GM19397 (cell line): ENCODE measurements at regions not wholly inside any gene's neighbourhood (a gene's known extent, or its start where the extent isn't known, plus 50 kb on each side); places are given as distances from the start of the nearest gene placed in this dataset.
"Not testable (repeated sequence)": the region's sequence is repeated elsewhere in the genome, so short reads cannot be mapped to it uniquely, and the experiment has no call there.

ENCODE experiments used
- ATAC-seq: cut with Tn5 transposase; IDR thresholded peaks from one replicate; pipeline ENCODE4 v1.9.1; 2021; ENCODE audit warnings: mild to moderate bottlenecking, moderate library complexity; ENCODE audit not compliant: unreplicated experiment

- ATAC-seq = no peak
These were observed 572.4 kb upstream of the PPP2R3A start for GRCh38 chr3:135393159-135393558.

- ATAC-seq = no peak
These were observed 571.5 kb upstream of the PPP2R3A start for GRCh38 chr3:135393898-135394525.

DNA sequence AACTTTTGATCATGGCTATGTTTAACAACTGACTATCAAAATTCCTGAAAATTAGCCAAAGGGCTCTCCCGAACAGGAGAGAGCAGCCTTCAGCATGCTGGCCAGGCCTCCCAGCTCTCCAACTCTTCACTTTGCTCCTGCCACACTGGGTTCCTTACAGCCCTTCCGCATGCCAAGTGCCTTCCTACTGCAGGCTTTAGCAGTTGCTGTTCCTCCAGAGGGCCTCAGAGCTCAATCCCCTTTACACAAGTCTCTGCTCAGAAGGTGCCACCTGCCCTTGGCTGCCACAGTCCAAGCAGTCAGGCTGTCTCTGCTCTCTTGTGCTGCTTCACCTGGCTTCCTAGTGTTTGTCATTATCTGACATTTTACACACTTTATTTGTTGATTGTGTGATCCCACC is 553.1 kb upstream of the PPP2R3A start:
- ATAC-seq = no peak

DNA sequence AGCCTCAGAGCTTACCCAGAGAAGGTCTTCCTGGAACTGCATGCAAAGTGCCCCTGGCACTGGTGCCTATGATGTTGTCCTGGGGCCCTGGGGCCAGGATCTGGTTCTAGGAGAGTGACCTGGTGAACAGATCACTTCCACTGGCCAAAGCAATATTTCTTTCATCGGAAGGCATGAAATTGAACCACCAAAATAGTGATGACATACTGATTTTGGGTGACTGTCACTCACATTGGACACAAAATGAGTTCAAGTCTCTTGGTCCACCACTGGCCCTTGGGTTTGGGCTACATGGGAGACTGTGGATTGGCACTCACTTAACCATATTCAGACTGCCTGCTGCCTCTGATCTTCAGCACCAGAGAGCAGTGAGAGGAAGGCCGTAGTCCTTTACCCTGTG is 549.3 kb upstream of the PPP2R3A start:
- no peak for ATAC-seq

DNA sequence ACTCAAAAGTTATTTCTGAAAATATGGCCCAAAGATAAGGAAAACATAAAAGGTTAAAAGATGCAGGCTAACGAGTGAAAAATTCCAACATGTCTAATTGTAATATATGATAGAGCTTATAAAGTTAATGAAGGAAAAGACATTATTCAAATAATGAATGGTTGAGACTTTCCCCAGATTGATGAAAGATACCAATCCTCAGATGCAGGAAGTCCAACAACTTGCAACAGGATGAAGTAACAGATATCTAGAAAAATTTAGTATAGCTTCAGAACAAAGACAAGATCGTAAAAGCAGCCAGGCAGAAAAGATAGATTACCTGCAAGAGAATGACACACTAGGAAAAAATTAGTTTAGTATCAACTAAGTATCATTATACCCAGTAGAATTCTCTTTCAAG is 546.4 kb upstream of the PPP2R3A start:
- ATAC-seq = no peak

DNA sequence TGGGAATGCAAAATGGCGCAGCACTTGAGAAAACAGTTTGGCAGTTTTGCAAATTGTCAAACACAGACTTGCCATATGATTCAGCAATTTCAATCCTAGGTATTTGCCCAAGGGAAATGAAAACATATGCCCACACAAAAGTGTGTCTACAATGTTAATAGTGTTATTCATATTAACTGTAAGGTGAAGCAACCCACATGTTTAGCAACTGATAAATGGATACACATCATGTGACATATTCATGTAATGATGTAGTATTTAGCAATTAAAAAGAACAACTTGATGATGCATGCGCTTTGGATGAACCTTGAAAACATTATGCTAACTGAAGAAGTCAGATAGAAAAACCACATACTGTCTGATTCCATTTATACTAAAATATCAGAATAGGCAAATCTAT is 539.0 kb upstream of the PPP2R3A start:
- ATAC-seq = no peak

- no peak for ATAC-seq
These were observed 533.1 kb upstream of the PPP2R3A start for GRCh38 chr3:135432402-135432801.

GRCh38 chr3:135438889-135439597 is 526.5 kb upstream of the PPP2R3A start:
- ATAC-seq = not testable (repeated sequence)

DNA sequence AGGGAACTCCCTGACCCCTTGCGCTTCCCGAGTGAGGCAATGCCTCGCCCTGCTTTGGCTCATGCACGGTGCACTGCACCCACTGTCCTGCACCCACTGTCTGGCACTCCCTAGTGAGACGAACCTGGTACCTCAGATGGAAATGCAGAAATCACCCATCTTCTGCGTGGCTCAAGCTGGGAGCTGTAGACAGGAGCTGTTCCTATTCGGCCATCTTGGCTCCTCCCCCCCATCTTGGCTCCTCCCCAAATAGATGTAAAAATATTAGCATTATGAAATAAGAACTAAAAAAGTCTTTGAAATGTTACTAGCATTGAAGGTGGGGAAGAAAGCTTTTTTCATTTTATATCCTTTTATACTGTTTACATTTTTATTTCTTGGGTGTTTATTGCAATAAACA is 525.9 kb upstream of the PPP2R3A start:
- ATAC-seq = not testable (repeated sequence)

- no peak for ATAC-seq
These were observed 525.3 kb upstream of the PPP2R3A start for GRCh38 chr3:135440233-135440632.

- ATAC-seq = no peak
These were observed 524.8 kb upstream of the PPP2R3A start for GRCh38 chr3:135440746-135441145.

DNA sequence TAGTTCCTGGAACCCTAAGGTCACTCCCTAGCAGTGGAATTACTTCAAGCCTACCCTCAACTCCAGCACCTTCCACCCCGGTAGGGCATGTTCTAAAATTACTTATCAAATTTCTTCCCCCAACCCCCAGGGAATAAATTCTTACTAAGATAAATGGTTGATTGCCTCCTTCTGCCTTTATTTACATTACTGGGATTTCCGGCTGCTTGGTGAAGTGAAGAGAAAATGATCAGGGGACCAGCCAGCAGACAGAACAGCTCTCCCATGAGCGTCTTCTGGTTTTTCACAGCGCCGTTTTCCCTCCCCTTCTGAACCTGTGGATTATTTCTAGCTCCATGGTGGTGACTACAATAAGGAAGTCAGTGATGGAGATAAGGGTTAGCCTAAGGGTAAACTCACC is 521.5 kb upstream of the PPP2R3A start:
- ATAC-seq = no peak

DNA sequence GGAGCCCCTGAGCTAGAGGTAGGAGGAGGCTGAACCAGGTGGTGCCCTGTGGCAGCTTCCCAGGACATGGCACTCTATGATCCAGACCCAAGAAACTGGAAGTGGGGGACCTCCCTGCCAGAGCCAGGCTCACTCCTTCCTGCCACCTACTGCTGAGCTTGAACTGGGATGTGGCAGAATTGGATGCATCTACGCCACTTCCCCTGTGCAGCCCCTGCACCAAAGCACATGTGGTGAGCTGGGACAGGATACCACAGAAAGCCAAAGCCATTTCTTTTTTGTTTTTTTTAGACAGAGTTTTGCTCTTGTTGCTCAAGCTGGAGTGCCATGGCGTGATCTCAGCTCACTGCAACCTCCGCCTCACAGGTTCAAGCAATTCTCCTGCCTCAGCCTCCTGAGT is 518.0 kb upstream of the PPP2R3A start:
- ATAC-seq = no peak

DNA sequence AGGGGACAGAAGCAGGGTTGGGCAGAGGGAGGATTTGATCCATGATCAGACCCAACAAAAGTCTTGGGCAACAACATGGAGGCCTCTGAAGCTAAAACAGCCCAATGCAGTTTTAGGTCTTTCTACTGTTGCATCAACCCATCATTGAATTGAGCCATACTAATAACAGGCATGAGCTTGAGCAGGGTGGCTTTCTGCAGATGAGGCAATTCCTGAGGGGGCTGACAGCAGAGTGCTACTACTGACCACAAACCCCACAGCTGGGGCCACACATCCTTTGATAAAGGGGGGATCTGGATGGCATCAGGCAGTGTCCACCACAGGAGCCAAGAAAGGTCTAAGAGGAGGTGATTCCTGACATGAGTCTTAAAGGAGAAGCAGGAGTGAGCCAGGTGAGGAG is 517.0 kb upstream of the PPP2R3A start:
- ATAC-seq = no peak

- no peak for ATAC-seq
These were observed 516.5 kb upstream of the PPP2R3A start for GRCh38 chr3:135449046-135449445.

- ATAC-seq = no peak
These were observed 514.3 kb upstream of the PPP2R3A start for GRCh38 chr3:135451037-135451785.

DNA sequence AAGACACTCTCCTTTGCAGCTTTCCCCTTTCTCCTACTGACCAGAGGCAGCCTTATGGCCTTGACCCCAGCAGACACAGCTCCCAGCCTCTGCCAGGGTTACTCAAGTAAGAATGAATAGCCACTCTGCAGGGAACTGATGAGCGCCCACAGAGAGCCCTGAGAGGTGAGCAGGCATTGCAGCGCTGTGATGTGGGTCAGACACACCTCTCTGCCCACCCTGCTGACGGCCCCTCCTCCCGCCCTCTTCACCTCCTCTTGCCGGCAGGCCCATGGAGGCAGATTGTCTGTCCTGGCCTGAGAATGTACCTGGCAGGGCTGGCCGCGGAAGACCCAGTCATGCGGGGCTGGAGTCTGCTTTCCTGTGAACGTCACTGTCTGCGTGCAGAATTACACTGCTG is 512.6 kb upstream of the PPP2R3A start:
- ATAC-seq = no peak

DNA sequence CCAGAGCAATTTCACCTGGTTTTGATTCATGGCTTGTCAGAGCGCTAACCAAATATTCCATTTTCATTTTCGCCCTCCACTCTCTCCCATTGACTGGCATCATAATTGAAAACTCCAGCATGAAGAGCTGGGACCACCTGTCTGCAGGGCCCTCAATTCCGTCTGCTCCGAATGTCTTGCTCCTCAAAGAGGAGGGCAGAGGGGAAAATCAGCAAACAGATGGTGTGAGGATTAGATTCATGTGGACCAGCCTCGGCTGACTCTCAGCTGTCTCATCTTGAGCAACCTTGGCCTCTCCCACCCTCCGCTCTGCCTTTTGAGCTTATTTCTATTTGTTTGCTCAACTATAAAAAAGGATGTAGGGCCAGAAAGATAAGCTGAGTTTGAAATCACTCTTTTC is 512.2 kb upstream of the PPP2R3A start:
- no peak for ATAC-seq

DNA sequence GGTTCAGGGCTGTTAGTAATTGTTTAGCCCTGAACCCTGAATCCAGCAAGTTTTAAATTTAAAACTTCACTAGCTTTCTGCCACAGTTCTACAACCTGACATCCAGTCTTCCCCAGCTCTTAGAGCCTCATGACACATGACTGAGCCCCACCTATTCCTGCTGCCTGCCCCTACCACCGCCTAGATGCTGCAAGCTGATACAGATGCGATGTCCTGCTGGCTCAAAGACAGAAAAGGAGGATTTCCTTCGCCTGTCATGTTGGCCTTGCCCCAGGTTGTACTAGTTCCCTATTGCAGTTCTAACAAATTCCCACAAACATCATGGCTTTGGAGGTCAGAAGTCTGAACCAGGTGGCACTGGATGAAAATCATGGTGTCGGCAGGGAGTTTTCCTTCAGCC is 510.6 kb upstream of the PPP2R3A start:
- ATAC-seq = no peak

DNA sequence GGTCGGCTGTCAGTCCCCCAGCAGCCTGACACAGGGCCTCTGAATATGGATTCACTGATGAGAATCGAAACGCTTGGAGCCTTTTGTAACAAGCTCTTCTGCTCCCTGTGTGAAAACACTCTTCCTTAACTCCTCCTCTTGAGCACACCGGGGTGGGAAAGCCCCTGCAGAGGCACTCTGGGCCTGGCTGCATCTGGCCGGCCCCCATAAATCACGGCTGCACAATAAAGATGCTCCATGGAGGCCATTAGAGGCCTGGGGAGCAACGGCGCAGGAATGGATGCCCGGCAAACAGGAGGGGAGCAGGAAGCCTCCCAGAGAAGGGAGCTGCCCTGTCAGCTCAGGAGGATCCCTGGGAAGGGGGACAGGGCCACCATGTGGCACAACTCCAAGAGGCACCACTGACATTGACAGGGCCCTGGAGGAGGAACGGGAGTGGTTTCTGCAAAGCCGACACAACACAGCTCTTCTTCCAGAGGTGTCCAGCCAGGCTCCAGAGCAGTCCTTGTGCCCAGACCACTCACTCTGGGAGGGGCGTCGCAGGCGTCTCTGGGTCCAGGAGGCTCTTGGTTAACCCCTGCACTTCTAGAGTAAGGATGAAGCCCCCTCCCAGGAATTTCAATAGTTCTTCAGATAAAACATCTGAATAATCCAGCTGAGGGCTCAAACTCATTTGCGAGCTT is 509.3 kb upstream of the PPP2R3A start:
- ATAC-seq = no peak

GRCh38 chr3:135458541-135459322 is 506.8 kb upstream of the PPP2R3A start:
- ATAC-seq = no peak
